HepG2 (cell line): ENCODE measurements at regions not wholly inside any gene's neighbourhood (a gene's known extent, or its start where the extent isn't known, plus 50 kb on each side); places are given as distances from the start of the nearest gene placed in this dataset.

Source experiments
- ATAC-seq: fragments of 200-7000 bp; cut with Tn5 transposase; 3 replicates; pipeline ENCODE4 v1.9.1; 2020; ENCODE audit warnings: mild to moderate bottlenecking, moderate library complexity
- BruUV-seq: library from RNA; stranded (reverse); fragments of 400-500 nt; replicated peaks from 2 replicates; lab custom pipeline; 2021; lab: Mats Ljungman, UMichigan
- CTCF ChIA-PET: fragments of 300-600 bp; formaldehyde crosslinking; extraction: SDS; loops from one replicate; lab custom pipeline; 2021; ENCODE audit warnings: low total read pairs, inconsistent platforms, low intra/inter-chr PET ratio; lab: Yijun Ruan, JAX
- POLR2A ChIA-PET: fragments of 350-600 bp; sonication (Branson Sonifier 250); formaldehyde crosslinking; loops from one replicate; lab custom pipeline; 2020; ENCODE audit warnings: antibody characterized with exemption, inconsistent platforms; lab: Yijun Ruan, JAX
- DNase-seq: peaks from one replicate; pipeline ENCODE4 v3.0.0-alpha.2; 2015; ENCODE audit warnings: low spot score
- FAIRE-seq: peaks from 3 replicates; lab custom pipeline; 2011; peaks lifted over from hg19 to GRCh38; lab: Jason Lieb, UNC
- H2AFZ ChIP-seq: one replicate; pipeline ENCODE4 v1.6.1; 2011; ENCODE audit warnings: low read length, inconsistent platforms
- H3K27ac ChIP-seq: fragments of 300-600 bp; 3 replicates; pipeline ENCODE4 v1.8.0; 2011; ENCODE audit warnings: mixed run types, mild to moderate bottlenecking, mixed read lengths, low read length, inconsistent platforms; ENCODE audit not compliant: insufficient read depth; ENCODE audit errors: extremely low read length
- H3K27me3 ChIP-seq, 2 experiments: fragments of 200-600 bp in 1 of 2; 2 replicates in 1 of 2; 3 replicates in 1 of 2; pipeline versions ENCODE4 v1.6.0 to v1.8.0; 2011; ENCODE audit warnings: low read length in 2 of 2, mild to moderate bottlenecking in 2 of 2, moderate library complexity in 2 of 2, inconsistent platforms in 1 of 2; ENCODE audit not compliant: insufficient read depth in 2 of 2, control insufficient read depth in 1 of 2
- H3K36me3 ChIP-seq, 2 experiments: fragments of 200-600 bp in 1 of 2; replicated peaks in 1 of 2; 2 replicates in 1 of 2; 3 replicates in 1 of 2; pipeline versions ENCODE4 v1.5.1 to v1.8.0; 2011; ENCODE audit warnings: low read length in 2 of 2, inconsistent platforms in 1 of 2; ENCODE audit not compliant: insufficient read depth in 2 of 2, control insufficient read depth in 1 of 2
- H3K4me1 ChIP-seq: 2 replicates; pipeline ENCODE4 v1.5.1; 2012; ENCODE audit warnings: low read length, inconsistent platforms; ENCODE audit not compliant: insufficient read depth
- H3K4me2 ChIP-seq: 2 replicates; pipeline ENCODE4 v1.6.0; 2011; ENCODE audit warnings: low read depth, low read length, inconsistent platforms
- H3K4me3 ChIP-seq, 3 experiments: fragments of 200-600 bp in 1 of 3; sonication (generic), shearing (Covaris generic) in 1 of 3; replicated peaks in 1 of 3; 2 replicates each; pipeline ENCODE4 v1.5.1; 2011 to 2016; ENCODE audit warnings: low read length in 3 of 3, inconsistent platforms in 2 of 3, low read depth in 2 of 3, mild to moderate bottlenecking in 2 of 3, control low read depth in 1 of 3, mixed read lengths in 1 of 3; ENCODE audit not compliant: insufficient read depth in 1 of 3
- H3K79me2 ChIP-seq: one replicate; pipeline ENCODE4 v1.6.1; 2011; ENCODE audit warnings: low read length, inconsistent platforms; ENCODE audit not compliant: insufficient read depth
- H3K9ac ChIP-seq: 2 replicates; pipeline ENCODE4 v1.6.0; 2011; ENCODE audit warnings: mild to moderate bottlenecking, low read depth, low read length, inconsistent platforms; ENCODE audit not compliant: insufficient read depth
- H3K9me3 ChIP-seq: 2 replicates; pipeline ENCODE4 v1.5.1; 2012; ENCODE audit warnings: mild to moderate bottlenecking, low read length
- H4K20me1 ChIP-seq: 2 replicates; pipeline ENCODE4 v1.6.0; 2011; ENCODE audit warnings: inconsistent platforms, mild to moderate bottlenecking, low read length, moderate library complexity; ENCODE audit not compliant: insufficient read depth
- ATF7 ChIP-seq, 2 experiments: fragments of 450-650 bp in 1 of 2; sonication (generic) in 1 of 2; formaldehyde crosslinking in 1 of 2; IDR thresholded peaks; 2 replicates each; pipeline versions ENCODE4 v1.4.0 to v1.6.1; 2016 to 2020; ENCODE audit warnings: antibody characterized with exemption in 1 of 2, mild to moderate bottlenecking in 1 of 2, missing genetic modification reagents in 1 of 2
- CBX1 ChIP-seq: IDR thresholded peaks from one replicate; pipeline ENCODE4 v1.6.1; 2016; ENCODE audit warnings: antibody characterized with exemption, low read depth
- EED ChIP-seq: sonication (generic); formaldehyde crosslinking; IDR thresholded peaks from 2 replicates; pipeline ENCODE4 v1.5.0; 2020; ENCODE audit warnings: mild to moderate bottlenecking, missing genetic modification reagents
- GATAD2A ChIP-seq: IDR thresholded peaks from 2 replicates; pipeline ENCODE4 v1.6.1; 2016
- GFI1 ChIP-seq: sonication (generic); formaldehyde crosslinking; IDR thresholded peaks from 2 replicates; pipeline ENCODE4 v1.5.0; 2020; ENCODE audit warnings: missing genetic modification reagents, mild to moderate bottlenecking, borderline replicate concordance
- IKZF4 ChIP-seq: sonication (generic); formaldehyde crosslinking; IDR thresholded peaks from 2 replicates; pipeline ENCODE4 v1.5.1; 2020; ENCODE audit warnings: borderline replicate concordance, mild to moderate bottlenecking, low read depth, missing genetic modification reagents; ENCODE audit errors: not compliant biosample characterization
- JARID2 ChIP-seq: sonication (generic); formaldehyde crosslinking; IDR thresholded peaks from 2 replicates; pipeline ENCODE4 v1.8.1; 2023; ENCODE audit warnings: missing genetic modification reagents, inconsistent platforms; ENCODE audit not compliant: insufficient replicate concordance
- NR2F1 ChIP-seq, 2 experiments: fragments of 450-650 bp in 1 of 2; formaldehyde crosslinking in 1 of 2; IDR thresholded peaks; 2 replicates each; pipeline versions ENCODE4 v1.5.0 to v1.6.1; 2016 to 2020; ENCODE audit warnings: mild to moderate bottlenecking in 1 of 2, missing compliant biosample characterization in 1 of 2, missing genetic modification reagents in 1 of 2, moderate library complexity in 1 of 2
- SMAD9 ChIP-seq: sonication (generic); formaldehyde crosslinking; IDR thresholded peaks from 2 replicates; pipeline ENCODE4 v1.5.1; 2020; ENCODE audit warnings: mild to moderate bottlenecking, missing genetic modification reagents
- SMARCE1 ChIP-seq: fragments of 450-650 bp; IDR thresholded peaks from 2 replicates; pipeline ENCODE4 v1.6.1; 2017; ENCODE audit warnings: borderline replicate concordance
- SSRP1 ChIP-seq: IDR thresholded peaks from 2 replicates; pipeline ENCODE4 v1.6.1; 2016; ENCODE audit warnings: control low read depth
- TFDP2 ChIP-seq: sonication (generic); formaldehyde crosslinking; IDR thresholded peaks from 2 replicates; pipeline ENCODE4 v1.4.0; 2020; ENCODE audit warnings: missing genetic modification reagents
- YEATS2 ChIP-seq: sonication (generic); formaldehyde crosslinking; IDR thresholded peaks from 2 replicates; pipeline ENCODE4 v1.4.0; 2020; ENCODE audit warnings: missing genetic modification reagents, borderline replicate concordance
- ZNF224 ChIP-seq: sonication (generic); formaldehyde crosslinking; IDR thresholded peaks from 2 replicates; pipeline ENCODE4 v1.5.0; 2020; ENCODE audit warnings: mild to moderate bottlenecking, missing genetic modification reagents
- ZNF503 ChIP-seq: sonication (generic); formaldehyde crosslinking; IDR thresholded peaks from 2 replicates; pipeline ENCODE4 v1.4.0; 2020; ENCODE audit warnings: missing genetic modification reagents
- ZNF737 ChIP-seq: sonication (generic); formaldehyde crosslinking; IDR thresholded peaks from 2 replicates; pipeline ENCODE4 v1.5.0; 2020; ENCODE audit warnings: missing genetic modification reagents, mild to moderate bottlenecking, borderline replicate concordance
- WGBS: methylation state at CpG from one replicate; pipeline ENCODE4 v1.1.6; 2017; ENCODE audit warnings: low lambda C conversion rate; 5-methylcytosine and 5-hydroxymethylcytosine counted together
- in situ Hi-C: cut with HindIII; loops from 2 replicates; pipeline ENCODE4 v1.10.0; 2017; ENCODE audit warnings: low pct_unique_long_range_greater_than_20kb; ENCODE audit not compliant: extremely low pct_ligation_motif_present
- intact Hi-C: fragments of 100-400 bp; cut with micrococcal nuclease; formaldehyde crosslinking; loops from one replicate; pipeline ENCODE4 v1.10.0; 2022; ENCODE audit not compliant: unreplicated experiment
- TF ChIP-seq, protein P1 (sequence below): sonication (generic); formaldehyde crosslinking; IDR thresholded peaks from 2 replicates; pipeline ENCODE4 v1.8.0; 2022; ENCODE audit warnings: low read depth, missing genetic modification reagents
- TF ChIP-seq, protein P2 (sequence below): sonication (generic); formaldehyde crosslinking; IDR thresholded peaks from 2 replicates; pipeline ENCODE4 v1.5.1; 2020; ENCODE audit warnings: missing genetic modification reagents, mild to moderate bottlenecking, borderline replicate concordance

GRCh38 chrX:39690541-39691415 is 407.0 kb downstream of the BCOR start:
- Histone ChIP-seq H3K27me3 (peaks cover 0 to 3% of the 10 kb centered on the region in 2 experiments; a peak in 1 of 5 replicates), H3K36me3 (no peaks in the 10 kb centered on the region), H2AFZ (no peak overlapping the region), H3K9ac (no peak overlapping the region), H3K4me3 (no peak overlapping the region), H3K27ac (no peak overlapping the region), H3K79me2 (no peaks in the 10 kb centered on the region), H3K9me3 (no peaks in the 10 kb centered on the region), H4K20me1 (no peaks in the 10 kb centered on the region), H3K4me1 (no peaks in the 10 kb centered on the region), H3K4me2 (no peak overlapping the region)
- in situ Hi-C loops = no loop called here
- CTCF ChIA-PET = no interaction called here
- intact Hi-C loops = no loop called here
- no peak for FAIRE-seq
- WGBS = 73% methylated on average over 10 of the region's 13 CpGs
- no peak for DNase-seq
- no TSS peak for BruUV-seq
- POLR2A ChIA-PET = no interaction called here
- ATAC-seq = no peak
- TF ChIP-seq IKZF4 (CRISPR knock-in tag) = no peak
- no peak for TF ChIP-seq SMAD9 (CRISPR knock-in tag)
- TF ChIP-seq ZNF503 = no peak
- TF ChIP-seq, protein P1, sequence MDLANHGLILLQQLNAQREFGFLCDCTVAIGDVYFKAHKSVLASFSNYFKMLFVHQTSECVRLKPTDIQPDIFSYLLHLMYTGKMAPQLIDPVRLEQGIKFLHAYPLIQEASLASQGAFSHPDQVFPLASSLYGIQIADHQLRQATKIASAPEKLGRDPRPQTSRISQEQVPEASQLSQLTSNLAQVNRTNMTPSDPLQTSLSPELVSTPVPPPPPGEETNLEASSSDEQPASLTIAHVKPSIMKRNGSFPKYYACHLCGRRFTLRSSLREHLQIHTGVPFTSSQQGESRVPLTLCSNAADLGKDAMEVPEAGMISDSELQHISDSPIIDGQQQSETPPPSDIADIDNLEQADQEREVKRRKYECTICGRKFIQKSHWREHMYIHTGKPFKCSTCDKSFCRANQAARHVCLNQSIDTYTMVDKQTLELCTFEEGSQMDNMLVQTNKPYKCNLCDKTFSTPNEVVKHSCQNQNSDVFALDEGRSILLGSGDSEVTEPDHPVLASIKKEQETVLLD (CRISPR knock-in tag) = no peak
- no peak for TF ChIP-seq ZNF737 (CRISPR knock-in tag)
- no peak for TF ChIP-seq SSRP1 (CRISPR knock-in tag)
- no peak for TF ChIP-seq NR2F1 (CRISPR knock-in tag; IDR thresholded peaks at IDR 0.05)
- no peak for TF ChIP-seq SMARCE1
- TF ChIP-seq GATAD2A (CRISPR knock-in tag) = no peak
- TF ChIP-seq, protein P2, sequence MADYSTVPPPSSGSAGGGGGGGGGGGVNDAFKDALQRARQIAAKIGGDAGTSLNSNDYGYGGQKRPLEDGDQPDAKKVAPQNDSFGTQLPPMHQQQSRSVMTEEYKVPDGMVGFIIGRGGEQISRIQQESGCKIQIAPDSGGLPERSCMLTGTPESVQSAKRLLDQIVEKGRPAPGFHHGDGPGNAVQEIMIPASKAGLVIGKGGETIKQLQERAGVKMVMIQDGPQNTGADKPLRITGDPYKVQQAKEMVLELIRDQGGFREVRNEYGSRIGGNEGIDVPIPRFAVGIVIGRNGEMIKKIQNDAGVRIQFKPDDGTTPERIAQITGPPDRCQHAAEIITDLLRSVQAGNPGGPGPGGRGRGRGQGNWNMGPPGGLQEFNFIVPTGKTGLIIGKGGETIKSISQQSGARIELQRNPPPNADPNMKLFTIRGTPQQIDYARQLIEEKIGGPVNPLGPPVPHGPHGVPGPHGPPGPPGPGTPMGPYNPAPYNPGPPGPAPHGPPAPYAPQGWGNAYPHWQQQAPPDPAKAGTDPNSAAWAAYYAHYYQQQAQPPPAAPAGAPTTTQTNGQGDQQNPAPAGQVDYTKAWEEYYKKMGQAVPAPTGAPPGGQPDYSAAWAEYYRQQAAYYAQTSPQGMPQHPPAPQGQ = no peak
- no peak for TF ChIP-seq ATF7 (IDR thresholded peaks at IDR 0.05)
- TF ChIP-seq ATF7 (CRISPR knock-in tag; IDR thresholded peaks at IDR 0.05) = no peak
- TF ChIP-seq EED (CRISPR knock-in tag) = no peak
- no peak for TF ChIP-seq JARID2 (CRISPR knock-in tag)
- TF ChIP-seq ZNF224 (CRISPR knock-in tag) = no peak
- TF ChIP-seq GFI1 (CRISPR knock-in tag) = no peak
- no peak for TF ChIP-seq YEATS2 (CRISPR knock-in tag)
- no peak for TF ChIP-seq TFDP2 (CRISPR knock-in tag)
- TF ChIP-seq CBX1 = no peak
